Inflammatory macrophage treated with lipopolysaccharide for 1 hour (primary cell): ENCODE measurements at regions not wholly inside any gene's neighbourhood (a gene's known extent, or its start where the extent isn't known, plus 50 kb on each side); places are given as distances from the start of the nearest gene placed in this dataset.

Experiments used
- DNase-seq, 2 donors: peaks; one replicate each; pipeline ENCODE4 v3.0.0-alpha.2; 2020 to 2022

DNA sequence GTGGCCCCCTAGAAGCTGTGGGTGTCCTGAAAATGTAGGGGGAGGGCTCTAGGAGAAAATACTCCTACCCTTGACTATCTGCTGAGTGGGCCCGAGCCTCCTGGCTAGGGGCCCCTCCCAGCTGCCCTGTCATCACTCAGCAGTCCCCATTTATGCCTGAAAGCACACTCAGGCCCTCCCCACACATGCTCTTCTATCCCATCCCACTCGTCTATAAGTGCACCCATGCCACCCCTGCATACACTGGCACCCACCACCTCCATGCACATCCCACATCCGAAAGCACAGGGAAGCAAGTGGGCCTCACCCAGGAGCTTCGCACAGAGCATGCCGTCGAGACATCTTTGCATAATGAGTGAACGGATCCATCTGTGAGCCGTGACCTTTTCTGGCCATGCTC is 80.4 kb upstream of the POU3F1 start:
- DNase-seq: no peak

DNA sequence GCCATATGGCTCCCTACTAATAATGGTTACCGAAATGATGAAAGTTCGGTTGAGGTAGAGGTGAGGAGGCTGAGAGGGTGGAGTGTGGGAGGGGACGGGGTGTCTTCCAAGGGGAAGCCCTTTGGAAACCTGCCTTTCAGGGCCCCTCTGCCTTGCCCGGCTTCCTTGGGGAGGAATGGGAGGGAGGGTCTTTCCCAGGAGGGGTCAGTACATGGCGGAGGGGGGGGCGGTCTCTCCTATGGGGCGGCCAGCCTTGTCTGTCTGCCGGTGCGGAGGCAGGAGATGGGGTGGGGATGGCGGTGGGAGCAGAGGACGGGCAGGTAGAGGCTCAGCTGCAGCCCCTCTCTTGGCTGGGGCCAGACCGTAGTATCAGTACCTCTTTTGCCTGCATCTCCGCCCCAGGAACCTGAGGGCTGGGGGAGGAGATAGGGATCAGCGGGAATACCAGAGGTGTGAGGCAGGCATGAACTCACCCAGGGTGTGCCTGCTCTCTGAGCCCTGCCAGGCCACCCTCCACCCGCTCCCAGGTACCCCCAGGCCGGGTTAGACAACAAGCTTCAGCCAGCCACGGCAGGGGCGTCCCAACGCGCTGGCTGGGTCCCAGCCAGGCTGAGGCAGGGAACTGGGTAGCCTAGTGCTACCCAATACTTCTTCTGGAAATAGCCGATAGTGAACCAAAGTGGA is 79.4 kb upstream of the POU3F1 start:
- no peak for DNase-seq

DNA sequence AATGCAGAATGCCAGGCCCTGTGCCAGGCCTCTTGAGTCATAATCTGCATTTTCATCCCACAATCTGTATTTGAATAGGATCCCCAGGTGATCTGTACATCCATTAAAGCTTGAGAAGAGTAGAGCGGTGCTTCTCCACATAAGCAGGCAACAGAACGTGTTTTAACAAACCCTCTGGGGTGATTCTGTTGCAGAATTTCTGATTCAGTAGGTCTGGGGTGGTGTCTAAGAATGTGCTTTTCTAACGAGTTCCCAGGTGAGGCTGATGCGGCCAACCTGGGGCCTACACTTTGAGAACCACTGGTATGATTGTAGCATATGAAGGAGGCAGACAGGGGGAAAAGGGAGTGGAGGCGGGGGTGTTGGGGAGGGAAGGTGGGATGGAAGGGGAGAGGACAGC is 78.4 kb upstream of the POU3F1 start:
- DNase-seq: no peak

DNA sequence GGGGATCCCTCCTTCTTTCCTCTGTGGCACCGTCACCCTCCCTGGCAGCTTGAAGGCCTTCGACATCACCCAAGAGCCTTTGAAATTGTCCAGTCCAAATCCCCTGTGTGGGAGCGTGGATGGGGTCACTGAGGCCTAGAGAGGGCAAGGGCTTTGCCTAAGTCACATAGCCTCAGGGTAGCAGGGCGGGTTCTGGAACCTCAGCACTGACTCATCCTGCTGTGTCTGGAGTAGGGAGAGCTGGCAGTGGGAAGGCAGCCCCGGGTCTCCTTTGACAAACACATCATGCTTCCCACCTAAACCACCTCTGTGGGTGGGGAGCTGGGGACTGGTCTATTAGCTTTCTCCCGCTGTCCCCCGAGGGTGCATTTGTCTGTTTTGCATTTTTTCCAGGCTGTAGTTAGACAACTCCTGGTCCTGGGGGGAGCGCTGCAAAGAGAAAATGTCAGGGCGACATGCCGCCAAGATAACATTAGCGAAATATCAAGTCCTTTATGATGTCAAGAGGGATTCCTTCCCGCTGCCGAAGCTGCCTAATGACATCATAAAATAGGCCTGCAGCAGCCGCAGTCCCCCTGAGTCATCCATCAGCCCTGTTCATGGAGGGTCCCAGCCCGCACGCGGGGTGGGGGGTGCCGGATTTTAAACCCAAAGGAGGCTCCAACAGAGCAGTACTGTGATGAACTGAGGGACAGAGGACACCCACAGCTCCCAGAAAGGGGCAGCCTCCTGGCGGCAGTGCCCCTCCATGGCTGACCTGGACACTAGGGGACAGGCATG is 77.0 kb upstream of the POU3F1 start:
- no peak for DNase-seq

DNA sequence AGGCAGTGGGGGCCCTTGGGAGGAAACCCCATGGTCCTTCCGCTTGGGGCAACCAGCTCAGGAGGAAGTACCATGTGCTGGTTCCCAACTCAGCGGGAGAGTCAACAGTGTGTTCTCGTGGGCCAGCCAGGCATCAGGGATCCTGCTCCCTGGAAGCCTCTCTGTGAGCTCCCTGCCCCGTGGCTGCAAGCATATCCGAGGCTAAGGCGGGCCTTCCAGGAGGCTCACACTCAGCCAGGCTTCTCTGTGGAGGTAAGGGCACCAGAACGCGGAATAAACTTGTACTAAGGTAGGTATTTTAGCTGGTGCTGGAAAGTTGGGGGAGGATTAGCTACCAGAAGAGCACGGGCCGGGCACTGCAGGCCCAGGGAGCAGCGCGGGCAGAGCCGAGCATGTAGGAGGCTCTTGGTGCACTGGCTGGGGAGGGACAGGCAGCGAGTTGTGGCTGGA is 74.7 kb upstream of the POU3F1 start:
- peak in 1 of 2 donors; percentile 3 for DNase-seq

DNA sequence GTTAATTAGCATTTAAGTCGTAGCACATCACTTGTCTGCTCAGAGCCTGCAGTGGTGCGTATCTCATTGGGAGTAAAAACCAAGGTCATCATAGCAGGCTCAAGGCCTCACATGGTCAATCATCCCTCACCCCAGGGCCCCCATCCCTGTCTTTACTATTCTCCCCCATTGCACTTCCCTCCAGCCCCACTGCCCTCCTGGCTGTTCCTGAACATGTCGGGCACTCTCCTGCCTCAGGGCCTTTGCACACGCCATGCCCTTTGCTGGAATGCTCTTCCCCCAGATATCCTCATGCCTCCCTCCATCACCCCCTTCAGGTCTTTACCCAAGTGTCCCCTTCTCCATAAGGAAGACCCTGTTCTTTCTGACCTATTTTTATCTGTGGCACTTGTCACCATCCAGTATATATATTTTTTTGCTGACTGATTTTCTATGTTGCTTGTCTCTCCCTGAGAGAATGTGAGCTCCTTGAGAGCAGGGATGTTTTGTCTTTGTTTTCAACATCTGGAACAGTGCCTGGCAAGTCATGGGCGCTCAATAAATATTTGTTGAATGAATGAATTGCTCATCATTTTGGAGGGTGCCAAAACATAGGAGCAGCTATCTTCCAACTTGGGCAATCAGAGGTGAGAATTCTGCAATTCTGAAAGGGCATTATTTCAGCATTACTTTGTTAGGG is 74.1 kb upstream of the POU3F1 start:
- DNase-seq: no peak

DNA sequence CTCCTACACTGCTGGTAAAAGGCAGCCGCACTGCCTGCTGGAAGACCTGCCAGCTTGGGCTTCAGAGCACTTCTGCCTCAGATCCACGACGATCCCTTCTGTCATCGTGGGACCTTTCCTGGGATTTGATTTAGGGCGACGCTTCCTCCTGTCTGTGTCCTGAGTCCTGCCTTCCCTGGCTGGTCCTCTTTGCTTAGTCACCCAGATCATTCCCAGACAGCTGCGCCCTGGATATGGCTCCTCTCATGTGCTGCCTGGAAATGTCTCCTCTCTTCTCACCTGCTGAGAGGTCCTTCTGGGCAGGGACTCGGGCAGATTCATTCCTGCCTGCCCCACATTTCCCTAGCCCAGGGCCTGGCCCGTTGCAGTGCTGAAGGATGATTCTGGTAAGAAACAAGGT is 72.4 kb upstream of the POU3F1 start:
- no peak for DNase-seq

DNA sequence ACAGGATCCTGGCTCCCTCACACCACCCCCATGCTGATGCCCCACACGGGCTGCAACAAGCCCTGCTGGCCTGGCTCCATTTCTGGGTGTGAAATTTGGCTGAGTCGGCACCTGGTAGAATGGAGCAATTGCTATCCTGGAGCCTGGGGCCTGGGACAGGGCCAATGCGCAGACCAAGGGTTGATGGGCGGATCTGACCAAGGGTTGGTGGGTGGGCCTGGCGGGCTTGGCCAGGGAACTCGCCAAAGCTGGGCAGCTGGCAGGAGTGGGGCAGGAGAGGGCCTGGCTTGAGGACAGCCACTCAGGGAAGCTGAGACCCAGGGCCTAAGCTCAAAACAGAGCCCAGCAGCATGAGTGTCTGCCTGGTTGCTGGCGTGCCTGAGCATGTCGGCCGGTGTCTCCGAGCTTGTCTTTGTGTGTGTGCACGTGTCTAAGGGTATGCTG is 70.9 kb upstream of the POU3F1 start:
- DNase-seq: no peak

DNA sequence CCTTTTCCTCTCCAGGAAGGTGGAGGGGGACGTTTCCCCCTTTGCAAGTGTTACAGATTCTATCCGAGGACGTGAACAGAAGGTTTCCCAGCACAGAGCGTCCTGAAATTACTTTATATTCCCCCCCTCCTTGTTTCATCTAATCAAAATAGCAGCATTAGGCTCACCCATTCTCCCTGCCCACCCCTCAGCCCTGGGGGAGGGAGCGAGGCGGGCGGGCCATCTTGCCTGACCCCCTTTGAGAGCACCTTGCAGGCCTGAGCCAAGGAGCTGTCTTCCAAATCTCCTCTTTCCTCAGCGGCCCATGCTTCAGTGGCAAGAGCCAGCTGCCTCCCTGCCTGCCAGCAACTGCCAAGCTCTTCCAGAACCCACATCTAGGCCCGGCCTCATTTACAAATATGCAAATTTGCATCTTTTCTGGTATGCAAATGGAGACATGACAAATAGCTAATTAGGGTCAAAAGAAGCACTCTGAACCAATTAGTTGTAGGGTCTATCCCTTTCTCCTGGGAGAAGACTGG is 69.1 kb upstream of the POU3F1 start:
- DNase-seq: no peak

DNA sequence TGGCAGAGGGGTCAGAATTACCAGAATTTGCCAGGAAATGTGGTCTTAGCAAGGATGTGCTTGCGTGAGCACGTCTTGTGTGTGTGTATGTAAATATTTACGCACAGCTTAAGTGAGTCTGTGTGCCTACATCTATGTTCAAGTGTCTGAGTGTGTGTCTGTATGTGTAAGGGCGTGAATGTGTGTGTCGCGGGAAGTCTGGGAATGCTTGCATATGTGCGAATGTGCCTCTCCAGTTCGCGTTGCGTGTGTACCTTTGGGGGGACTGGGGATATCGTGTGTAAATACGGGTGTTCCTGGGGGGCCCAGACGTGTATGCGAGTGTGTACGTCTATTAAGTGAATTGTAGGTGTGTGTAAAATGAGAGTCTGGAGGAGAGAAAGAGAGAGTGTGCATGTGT is 68.6 kb upstream of the POU3F1 start:
- no peak for DNase-seq

DNA sequence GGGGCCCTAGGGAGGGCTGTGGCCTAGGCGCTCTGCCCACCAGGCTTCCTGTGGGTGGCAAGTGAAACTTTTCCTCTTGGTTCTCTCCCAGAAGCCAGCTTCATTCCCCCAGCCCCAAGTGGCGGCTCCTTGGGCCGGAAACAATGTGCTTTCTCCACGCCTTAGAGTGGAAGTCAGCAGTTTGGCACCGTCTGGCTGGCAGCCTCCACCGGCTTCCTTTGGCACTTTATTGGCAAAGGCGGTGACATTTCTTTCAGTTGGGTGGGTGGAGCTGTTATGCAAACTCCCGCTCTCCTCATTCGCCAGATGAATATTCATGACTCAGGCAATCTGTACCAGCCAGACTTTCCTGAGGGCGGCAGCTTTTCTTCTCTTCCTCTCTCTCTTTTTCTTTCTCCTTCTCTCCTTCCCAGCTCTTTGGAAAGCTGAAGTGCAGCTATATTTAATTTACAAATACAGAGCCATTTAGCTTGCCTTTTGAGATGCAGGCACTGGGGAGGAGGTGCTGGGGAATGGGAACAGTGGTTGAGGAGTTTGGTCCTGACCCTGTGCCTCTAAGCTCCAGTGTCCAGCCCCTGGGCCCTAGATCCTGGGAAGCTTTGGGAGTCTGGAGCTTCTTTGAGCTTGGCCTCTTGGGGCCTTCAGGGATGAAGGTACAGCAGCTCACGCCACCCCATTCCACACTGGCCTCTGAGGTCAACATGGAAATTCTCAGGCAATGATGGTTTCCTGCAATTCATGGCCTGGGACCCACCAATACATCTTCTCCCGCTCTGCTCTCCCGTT is 67.8 kb upstream of the POU3F1 start:
- peak in 1 of 2 donors; percentile 0 for DNase-seq

DNA sequence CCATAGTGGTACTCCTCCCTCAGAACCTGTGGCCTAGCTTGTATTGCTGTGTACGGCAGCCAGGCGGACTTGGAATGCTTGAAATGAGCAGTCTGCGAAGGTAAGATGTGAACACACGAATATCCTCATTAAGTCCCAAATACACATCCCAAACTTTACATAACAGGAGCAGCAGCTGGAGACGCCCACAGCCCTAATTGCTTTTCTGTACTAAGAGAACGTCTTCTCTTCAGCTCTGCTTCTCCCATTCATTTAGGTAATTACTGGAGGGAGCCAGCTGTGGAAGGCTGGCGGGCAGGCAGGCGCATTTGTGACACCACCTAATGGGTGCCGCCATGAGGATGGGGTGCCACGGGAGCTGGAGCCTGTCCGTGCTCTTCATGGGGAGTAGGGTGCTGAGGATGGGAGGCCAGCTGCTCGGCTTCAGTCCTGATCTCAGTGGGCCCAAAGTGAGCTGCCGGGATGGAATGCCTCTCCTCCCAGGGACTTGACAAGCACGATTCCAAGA is 66.6 kb upstream of the POU3F1 start:
- no peak for DNase-seq

DNA sequence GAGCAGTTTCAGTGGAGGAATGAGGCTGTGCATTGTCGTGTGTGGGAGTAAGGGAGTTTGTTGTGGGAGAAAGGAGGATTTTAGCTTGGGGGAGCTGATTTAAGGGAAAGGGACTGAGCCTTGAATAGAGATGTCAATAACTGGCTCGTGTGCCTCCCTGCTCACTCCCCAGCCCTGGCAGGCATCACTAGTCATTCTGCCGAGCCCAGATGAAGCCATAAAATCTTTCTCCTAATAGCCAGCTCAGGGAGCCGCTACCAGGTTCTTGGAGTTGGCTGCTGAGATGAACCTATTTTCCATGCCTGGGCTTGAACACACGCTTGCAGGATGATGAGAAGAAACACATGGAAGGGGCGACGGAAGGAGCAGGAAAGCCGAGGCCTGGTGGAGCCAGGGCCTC is 65.0 kb upstream of the POU3F1 start:
- DNase-seq: no peak

DNA sequence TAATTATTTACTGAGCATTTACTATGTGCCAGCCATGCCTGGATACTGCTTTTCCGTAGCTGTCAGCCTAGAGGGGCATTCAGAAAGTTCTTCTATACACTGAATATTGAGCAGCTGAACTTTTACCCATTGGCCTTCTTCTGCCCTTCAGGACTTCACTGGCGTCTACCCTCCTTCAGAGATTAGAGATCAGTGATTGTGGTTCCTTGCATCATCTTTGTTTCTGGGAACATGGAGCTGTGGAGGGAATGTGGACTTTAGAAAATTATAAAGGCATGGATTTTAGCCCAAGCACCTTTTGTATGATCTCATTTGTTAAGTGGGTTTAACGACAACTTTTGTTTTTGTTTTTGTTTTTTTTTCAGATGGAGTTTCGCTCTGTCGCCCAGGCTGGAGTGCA is 58.7 kb upstream of the POU3F1 start:
- no peak for DNase-seq

DNA sequence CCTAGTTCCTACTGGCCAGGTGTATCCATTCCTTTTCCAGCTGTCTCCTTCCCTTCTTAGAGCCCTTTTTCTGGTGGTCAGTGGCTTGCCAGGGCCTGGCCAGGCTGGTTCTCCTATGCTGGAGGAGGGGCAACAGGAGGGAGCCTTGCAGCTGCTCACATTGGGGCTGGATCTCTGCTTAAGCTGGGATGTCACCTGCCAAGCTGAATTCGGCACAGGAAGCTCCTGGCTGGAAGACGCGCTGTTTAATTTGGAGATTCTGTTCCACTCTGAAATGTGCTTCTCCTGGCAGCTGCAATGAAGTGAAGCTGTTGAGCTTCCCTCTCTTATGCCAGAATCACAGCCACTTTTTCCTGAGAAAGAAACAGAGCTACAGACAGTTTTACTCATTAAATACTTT is 56.0 kb upstream of the POU3F1 start:
- DNase-seq: no peak

DNA sequence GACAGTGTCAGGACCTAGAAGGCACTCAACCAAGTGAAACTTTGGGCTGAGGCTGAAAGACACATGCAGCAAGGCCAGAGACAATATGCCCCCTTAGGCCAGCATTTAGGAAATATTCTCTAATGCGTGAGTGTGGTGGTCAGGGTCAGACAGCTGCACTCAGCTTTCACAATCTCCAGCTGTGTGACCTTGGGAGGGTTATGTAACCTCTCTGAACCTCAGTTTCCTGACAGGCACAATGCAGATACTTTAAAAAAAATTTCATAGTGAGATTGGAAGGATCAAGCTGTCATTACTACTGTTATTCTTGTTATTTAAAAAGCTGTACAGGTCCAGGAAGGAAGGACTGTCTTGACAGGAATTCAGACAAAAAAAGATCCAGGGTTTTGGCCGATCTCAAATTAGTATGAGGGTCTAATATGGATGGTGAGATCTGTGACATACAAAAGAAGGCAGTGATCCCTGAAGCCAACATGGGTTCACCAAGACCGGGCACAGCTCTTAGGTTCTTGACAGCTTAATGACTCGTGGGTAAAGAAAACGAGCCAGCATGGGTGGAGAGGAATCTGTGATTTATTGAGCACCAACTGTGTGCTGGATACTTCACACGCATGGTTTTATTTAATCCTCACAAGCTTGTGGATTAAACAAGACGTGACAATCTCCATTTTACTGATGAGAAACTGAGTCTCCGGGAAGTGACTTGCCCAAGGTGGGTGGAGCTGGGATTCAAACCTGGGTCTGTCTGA is 54.6 kb upstream of the POU3F1 start:
- DNase-seq: no peak

DNA sequence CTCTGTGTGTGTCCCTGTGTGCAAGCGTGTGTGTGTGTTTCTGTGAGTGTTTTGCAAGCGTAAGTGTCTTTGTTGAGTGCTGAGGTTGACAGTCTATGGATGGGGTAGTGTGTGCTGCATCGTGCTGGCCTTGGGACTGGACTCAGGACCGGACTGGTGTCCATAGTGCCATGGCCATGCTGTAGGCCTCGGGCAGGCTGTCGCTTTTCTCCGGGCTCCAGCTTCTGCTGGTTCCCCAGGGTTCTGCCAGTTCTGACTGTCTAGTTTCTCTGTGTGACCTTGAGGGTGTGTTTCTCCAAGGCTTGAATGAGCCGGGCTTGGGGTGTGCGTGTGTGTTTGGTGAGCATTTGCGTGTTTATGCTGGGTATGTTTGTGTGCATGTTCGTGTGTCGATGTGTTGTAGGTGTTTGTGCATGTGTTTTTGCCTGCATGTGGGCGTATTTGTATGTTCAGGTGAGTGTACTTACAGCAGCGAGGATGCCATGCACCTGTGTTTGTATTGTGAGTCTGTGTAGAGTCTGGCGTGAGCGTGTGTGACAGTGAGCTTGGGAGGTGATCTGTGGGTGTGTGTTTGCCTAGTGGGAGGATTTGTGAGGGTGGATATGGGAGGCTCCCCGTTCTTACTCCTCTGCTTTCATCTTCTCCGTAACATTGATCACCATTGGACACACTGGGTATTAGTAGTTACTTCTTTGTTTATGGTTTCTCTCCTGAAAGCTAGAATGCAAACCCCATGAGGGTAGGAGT is 51.7 kb upstream of the POU3F1 start:
- DNase-seq: no peak

DNA sequence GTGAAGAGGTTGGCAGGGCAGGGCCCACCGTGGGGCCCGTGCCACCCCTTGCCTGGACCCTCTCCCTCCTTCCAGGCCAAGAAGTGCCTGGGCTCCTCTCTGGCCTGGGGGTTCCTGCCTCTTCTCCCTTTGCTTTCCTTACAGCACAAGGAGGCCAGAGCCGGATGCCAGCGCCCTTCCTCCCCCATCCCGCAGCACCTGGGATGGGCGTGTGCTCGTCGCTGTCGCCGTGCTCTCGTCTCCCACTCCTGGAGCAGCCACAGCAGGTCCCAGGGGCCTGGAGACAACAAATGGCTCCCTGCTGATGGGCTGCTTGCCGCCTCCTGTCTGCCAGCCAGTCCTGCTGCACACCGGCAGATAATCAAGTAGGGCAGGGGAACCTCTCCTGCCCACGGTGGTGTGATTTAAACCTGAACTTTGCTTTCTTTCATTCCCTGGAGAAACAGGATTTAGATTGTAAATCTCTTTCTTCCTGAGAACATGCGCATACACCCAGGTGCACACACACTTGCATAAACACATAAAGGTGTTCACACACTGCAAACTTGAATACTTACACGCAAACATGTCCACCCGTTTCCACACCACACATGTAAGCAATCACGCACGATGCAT is 50.8 kb upstream of the POU3F1 start:
- no peak for DNase-seq
